ENCODE measurements at regions not wholly inside any gene's neighbourhood (a gene's known extent, or its start where the extent isn't known, plus 50 kb on each side); places are given as distances from the start of the nearest gene placed in this dataset.

GRCh38 chr4:129570326-129570725 lies 474.4 kb downstream of the C4orf33 start:
- ATAC-seq (ENCODE audit: poor library complexity), result no peak
- no peaks in the 10 kb centered on the region for H3K4me1 Mint-ChIP-seq (ENCODE audit: low read depth)

GRCh38 chr4:129578336-129578735 lies 482.4 kb downstream of the C4orf33 start:
- ATAC-seq (ENCODE audit: poor library complexity) (no peak), DNase-seq (no peak)
- Mint-ChIP-seq H3K36me3 (ENCODE audit: low read depth) (no peaks in the 10 kb centered on the region), H3K27me3 (no peaks in the 10 kb centered on the region), H3K27ac (no peak overlapping the region), H3K4me1 (ENCODE audit: low read depth) (peaks cover 5% of the 10 kb centered on the region), H3K9me3 (peaks cover 1% of the 10 kb centered on the region), H3K4me3 (no peak overlapping the region)
- Histone ChIP-seq H3K9me3 (ENCODE audit: control insufficient read depth in 1 of 2, insufficient read depth in 1 of 2, low read length in 2 of 2) (no peaks in the 10 kb centered on the region), H3K4me3 (ENCODE audit: low read length) (no peak overlapping the region), H3K36me3 (ENCODE audit: insufficient read depth, low read length) (no peaks in the 10 kb centered on the region), H3K4me1 (ENCODE audit: insufficient read depth, low read length) (no peaks in the 10 kb centered on the region), H3K27ac (ENCODE audit: low read depth in 1 of 2, low read length in 2 of 2) (no peak overlapping the region), H3K27me3 (ENCODE audit: control insufficient read depth in 1 of 2, insufficient read depth in 2 of 2, low read length in 2 of 2) (no peaks in the 10 kb centered on the region)
- intact Hi-C loops (cut with DNase I, micrococcal nuclease), result no loop called here
- TF ChIP-seq, protein P1, sequence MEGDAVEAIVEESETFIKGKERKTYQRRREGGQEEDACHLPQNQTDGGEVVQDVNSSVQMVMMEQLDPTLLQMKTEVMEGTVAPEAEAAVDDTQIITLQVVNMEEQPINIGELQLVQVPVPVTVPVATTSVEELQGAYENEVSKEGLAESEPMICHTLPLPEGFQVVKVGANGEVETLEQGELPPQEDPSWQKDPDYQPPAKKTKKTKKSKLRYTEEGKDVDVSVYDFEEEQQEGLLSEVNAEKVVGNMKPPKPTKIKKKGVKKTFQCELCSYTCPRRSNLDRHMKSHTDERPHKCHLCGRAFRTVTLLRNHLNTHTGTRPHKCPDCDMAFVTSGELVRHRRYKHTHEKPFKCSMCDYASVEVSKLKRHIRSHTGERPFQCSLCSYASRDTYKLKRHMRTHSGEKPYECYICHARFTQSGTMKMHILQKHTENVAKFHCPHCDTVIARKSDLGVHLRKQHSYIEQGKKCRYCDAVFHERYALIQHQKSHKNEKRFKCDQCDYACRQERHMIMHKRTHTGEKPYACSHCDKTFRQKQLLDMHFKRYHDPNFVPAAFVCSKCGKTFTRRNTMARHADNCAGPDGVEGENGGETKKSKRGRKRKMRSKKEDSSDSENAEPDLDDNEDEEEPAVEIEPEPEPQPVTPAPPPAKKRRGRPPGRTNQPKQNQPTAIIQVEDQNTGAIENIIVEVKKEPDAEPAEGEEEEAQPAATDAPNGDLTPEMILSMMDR (IDR thresholded peaks at IDR 0.05), result no peak
- ChIA-PET CTCF (no interaction called here), POLR2A (no interaction called here)

More at GRCh38 chr4:129570326-129570725, 474.4 kb downstream of the C4orf33 start:
- no peak overlapping the region for H3K27ac ChIP-seq (ENCODE audit: low read depth in 1 of 2, low read length in 2 of 2)
- H3K36me3 Mint-ChIP-seq (ENCODE audit: low read depth), result no peaks in the 10 kb centered on the region
- H3K9me3 Mint-ChIP-seq, result peaks cover 2% of the 10 kb centered on the region
- DNase-seq, result no peak
- TF ChIP-seq, protein P1 (IDR thresholded peaks at IDR 0.05), result no peak
- H3K27ac Mint-ChIP-seq, result no peak overlapping the region
- H3K4me3 ChIP-seq (ENCODE audit: low read length), result no peak overlapping the region
- H3K4me1 ChIP-seq (ENCODE audit: insufficient read depth, low read length), result no peaks in the 10 kb centered on the region
- no peaks in the 10 kb centered on the region for H3K27me3 Mint-ChIP-seq
- POLR2A ChIA-PET, result no interaction called here
- H3K4me3 Mint-ChIP-seq, result no peak overlapping the region
- intact Hi-C loops (cut with DNase I, micrococcal nuclease), result no loop called here
- no peaks in the 10 kb centered on the region for H3K9me3 ChIP-seq (ENCODE audit: control insufficient read depth in 1 of 2, insufficient read depth in 1 of 2, low read length in 2 of 2)
- CTCF ChIA-PET, result no interaction called here
- H3K36me3 ChIP-seq (ENCODE audit: insufficient read depth, low read length), result no peaks in the 10 kb centered on the region
- H3K27me3 ChIP-seq (ENCODE audit: control insufficient read depth in 1 of 2, insufficient read depth in 2 of 2, low read length in 2 of 2), result no peaks in the 10 kb centered on the region

GRCh38 chr4:129581305-129581704 lies 485.4 kb downstream of the C4orf33 start:
- H3K27me3 Mint-ChIP-seq, result no peaks in the 10 kb centered on the region
- Histone ChIP-seq H3K4me1 (ENCODE audit: insufficient read depth, low read length) (no peaks in the 10 kb centered on the region), H3K36me3 (ENCODE audit: insufficient read depth, low read length) (no peaks in the 10 kb centered on the region), H3K9me3 (ENCODE audit: control insufficient read depth in 1 of 2, insufficient read depth in 1 of 2, low read length in 2 of 2) (no peaks in the 10 kb centered on the region), H3K4me3 (ENCODE audit: low read length) (no peak overlapping the region), H3K27me3 (ENCODE audit: control insufficient read depth in 1 of 2, insufficient read depth in 2 of 2, low read length in 2 of 2) (no peaks in the 10 kb centered on the region), H3K27ac (ENCODE audit: low read depth in 1 of 2, low read length in 2 of 2) (no peak overlapping the region)
- H3K4me3 Mint-ChIP-seq, result no peak overlapping the region
- POLR2A ChIA-PET, result no interaction called here
- no peak for ATAC-seq (ENCODE audit: poor library complexity)
- DNase-seq, result no peak
- TF ChIP-seq, protein P1 (IDR thresholded peaks at IDR 0.05), result no peak
- H3K27ac Mint-ChIP-seq, result no peak overlapping the region
- CTCF ChIA-PET, result no interaction called here
- intact Hi-C loops (cut with DNase I, micrococcal nuclease), result no loop called here
- no peaks in the 10 kb centered on the region for H3K36me3 Mint-ChIP-seq (ENCODE audit: low read depth)
- peaks cover 5% of the 10 kb centered on the region for H3K4me1 Mint-ChIP-seq (ENCODE audit: low read depth)
- H3K9me3 Mint-ChIP-seq, result no peaks in the 10 kb centered on the region

All from CD4-positive, alpha-beta T cell (primary cell).